Panc1 (cell line): ENCODE measurements at regions not wholly inside any gene's neighbourhood (a gene's known extent, or its start where the extent isn't known, plus 50 kb on each side); places are given as distances from the start of the nearest gene placed in this dataset.

Experiments
- POLR2AphosphoS5 ChIP-seq: IDR thresholded peaks from 2 replicates; pipeline ENCODE4 v1.6.1; 2012; ENCODE audit warnings: mild to moderate bottlenecking, low read depth, low read length, moderate library complexity
- TCF7L2 ChIP-seq: IDR thresholded peaks from 2 replicates; pipeline ENCODE4 v1.6.1; 2011; ENCODE audit warnings: mild to moderate bottlenecking, low read depth, low read length, inconsistent platforms
- TF ChIP-seq, protein P1 (sequence below): fragments of 450-650 bp; IDR thresholded peaks from 2 replicates; pipeline ENCODE4 v1.5.1; 2017; ENCODE audit warnings: mild to moderate bottlenecking
- TF ChIP-seq, protein P2 (sequence below), 2 experiments: IDR thresholded peaks; 2 replicates each; pipeline ENCODE4 v1.6.1; 2011 to 2012; ENCODE audit warnings: low read depth in 2 of 2, control low read depth in 1 of 2, low read length in 1 of 2, mild to moderate bottlenecking in 1 of 2, moderate library complexity in 1 of 2; ENCODE audit not compliant: insufficient read depth in 1 of 2

DNA sequence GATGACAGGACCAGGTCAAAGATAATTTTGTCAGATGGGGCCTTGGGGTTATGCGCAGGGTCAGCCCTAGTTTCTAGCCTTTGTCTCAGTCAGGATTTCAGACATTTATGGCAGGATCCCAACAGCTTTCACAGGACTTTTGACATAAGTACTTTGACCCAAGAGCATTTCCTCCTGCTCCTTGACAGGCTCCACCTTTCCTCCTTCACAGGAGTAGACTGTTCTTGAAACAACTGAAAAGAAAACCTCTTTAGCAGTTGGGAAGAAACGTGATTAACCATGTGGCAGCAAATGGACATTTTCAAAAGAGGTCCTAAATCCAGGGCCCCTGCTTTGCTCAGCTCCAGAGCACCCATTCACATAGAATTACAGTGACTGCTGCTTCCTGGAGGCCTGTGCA, 120.4 kb upstream of the MAP3K7 start:
- TF ChIP-seq, protein P1, sequence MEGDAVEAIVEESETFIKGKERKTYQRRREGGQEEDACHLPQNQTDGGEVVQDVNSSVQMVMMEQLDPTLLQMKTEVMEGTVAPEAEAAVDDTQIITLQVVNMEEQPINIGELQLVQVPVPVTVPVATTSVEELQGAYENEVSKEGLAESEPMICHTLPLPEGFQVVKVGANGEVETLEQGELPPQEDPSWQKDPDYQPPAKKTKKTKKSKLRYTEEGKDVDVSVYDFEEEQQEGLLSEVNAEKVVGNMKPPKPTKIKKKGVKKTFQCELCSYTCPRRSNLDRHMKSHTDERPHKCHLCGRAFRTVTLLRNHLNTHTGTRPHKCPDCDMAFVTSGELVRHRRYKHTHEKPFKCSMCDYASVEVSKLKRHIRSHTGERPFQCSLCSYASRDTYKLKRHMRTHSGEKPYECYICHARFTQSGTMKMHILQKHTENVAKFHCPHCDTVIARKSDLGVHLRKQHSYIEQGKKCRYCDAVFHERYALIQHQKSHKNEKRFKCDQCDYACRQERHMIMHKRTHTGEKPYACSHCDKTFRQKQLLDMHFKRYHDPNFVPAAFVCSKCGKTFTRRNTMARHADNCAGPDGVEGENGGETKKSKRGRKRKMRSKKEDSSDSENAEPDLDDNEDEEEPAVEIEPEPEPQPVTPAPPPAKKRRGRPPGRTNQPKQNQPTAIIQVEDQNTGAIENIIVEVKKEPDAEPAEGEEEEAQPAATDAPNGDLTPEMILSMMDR = no peak
- TF ChIP-seq POLR2AphosphoS5 = no peak
- TF ChIP-seq, protein P2, sequence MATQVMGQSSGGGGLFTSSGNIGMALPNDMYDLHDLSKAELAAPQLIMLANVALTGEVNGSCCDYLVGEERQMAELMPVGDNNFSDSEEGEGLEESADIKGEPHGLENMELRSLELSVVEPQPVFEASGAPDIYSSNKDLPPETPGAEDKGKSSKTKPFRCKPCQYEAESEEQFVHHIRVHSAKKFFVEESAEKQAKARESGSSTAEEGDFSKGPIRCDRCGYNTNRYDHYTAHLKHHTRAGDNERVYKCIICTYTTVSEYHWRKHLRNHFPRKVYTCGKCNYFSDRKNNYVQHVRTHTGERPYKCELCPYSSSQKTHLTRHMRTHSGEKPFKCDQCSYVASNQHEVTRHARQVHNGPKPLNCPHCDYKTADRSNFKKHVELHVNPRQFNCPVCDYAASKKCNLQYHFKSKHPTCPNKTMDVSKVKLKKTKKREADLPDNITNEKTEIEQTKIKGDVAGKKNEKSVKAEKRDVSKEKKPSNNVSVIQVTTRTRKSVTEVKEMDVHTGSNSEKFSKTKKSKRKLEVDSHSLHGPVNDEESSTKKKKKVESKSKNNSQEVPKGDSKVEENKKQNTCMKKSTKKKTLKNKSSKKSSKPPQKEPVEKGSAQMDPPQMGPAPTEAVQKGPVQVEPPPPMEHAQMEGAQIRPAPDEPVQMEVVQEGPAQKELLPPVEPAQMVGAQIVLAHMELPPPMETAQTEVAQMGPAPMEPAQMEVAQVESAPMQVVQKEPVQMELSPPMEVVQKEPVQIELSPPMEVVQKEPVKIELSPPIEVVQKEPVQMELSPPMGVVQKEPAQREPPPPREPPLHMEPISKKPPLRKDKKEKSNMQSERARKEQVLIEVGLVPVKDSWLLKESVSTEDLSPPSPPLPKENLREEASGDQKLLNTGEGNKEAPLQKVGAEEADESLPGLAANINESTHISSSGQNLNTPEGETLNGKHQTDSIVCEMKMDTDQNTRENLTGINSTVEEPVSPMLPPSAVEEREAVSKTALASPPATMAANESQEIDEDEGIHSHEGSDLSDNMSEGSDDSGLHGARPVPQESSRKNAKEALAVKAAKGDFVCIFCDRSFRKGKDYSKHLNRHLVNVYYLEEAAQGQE (IDR thresholded peaks at IDR 0.05; ENCODE audit: insufficient read depth in 1 of 2, low read depth in 2 of 2, low read length in 1 of 2) = no peak
- TF ChIP-seq TCF7L2 = no peak
